Fibroblast of lung (primary cell): ENCODE measurements at regions not wholly inside any gene's neighbourhood (a gene's known extent, or its start where the extent isn't known, plus 50 kb on each side); places are given as distances from the start of the nearest gene placed in this dataset.

Source experiments
- DNase-seq, 2 donors: peaks; one replicate each; pipeline versions ENCODE4 v3.0.0 to v3.0.0-alpha.2; 2010; ENCODE audit warnings: low read depth in 2 of 2
- H2AFZ ChIP-seq: 2 replicates; pipeline ENCODE4 v1.5.1; 2012; ENCODE audit warnings: low read length, control low read depth, inconsistent platforms
- H3K27ac ChIP-seq: 2 replicates; pipeline ENCODE4 v1.5.1; 2011; ENCODE audit warnings: low read length, control low read depth; ENCODE audit not compliant: insufficient read depth
- H3K27me3 ChIP-seq: 2 replicates; pipeline ENCODE4 v1.5.1; 2011; ENCODE audit warnings: mild to moderate bottlenecking, low read length; ENCODE audit not compliant: control insufficient read depth, insufficient read depth
- H3K36me3 ChIP-seq: 2 replicates; pipeline ENCODE4 v1.5.1; 2011; ENCODE audit warnings: low read length; ENCODE audit not compliant: control insufficient read depth, insufficient read depth
- H3K4me1 ChIP-seq: 2 replicates; pipeline ENCODE4 v1.5.1; 2011; ENCODE audit warnings: low read length; ENCODE audit not compliant: control insufficient read depth, insufficient read depth; ENCODE audit errors: extremely low read depth
- H3K4me2 ChIP-seq: 2 replicates; pipeline ENCODE4 v1.5.1; 2011; ENCODE audit warnings: low read length, control low read depth; ENCODE audit not compliant: insufficient read depth; ENCODE audit errors: extremely low read depth
- H3K4me3 ChIP-seq, 4 experiments: fragments of 200-600 bp in 1 of 4; sonication (generic) in 1 of 4; replicated peaks in 1 of 4; 2 replicates each; pipeline ENCODE4 v1.5.1; 2011 to 2016; ENCODE audit warnings: low read length in 4 of 4, low read depth in 3 of 4, mild to moderate bottlenecking in 3 of 4, control low read depth in 2 of 4, inconsistent platforms in 1 of 4, mixed read lengths in 1 of 4; ENCODE audit not compliant: insufficient read depth in 1 of 4; ENCODE audit errors: control extremely low read depth in 1 of 4
- H3K79me2 ChIP-seq: 2 replicates; pipeline ENCODE4 v1.5.1; 2012; ENCODE audit warnings: mild to moderate bottlenecking, low read length, inconsistent platforms; ENCODE audit not compliant: control insufficient read depth, insufficient read depth
- H3K9ac ChIP-seq: 2 replicates; pipeline ENCODE4 v1.5.1; 2011; ENCODE audit warnings: mild to moderate bottlenecking, low read length, control low read depth; ENCODE audit not compliant: insufficient read depth
- H3K9me3 ChIP-seq: 2 replicates; pipeline ENCODE4 v1.5.1; 2012; ENCODE audit warnings: low read depth, low read length; ENCODE audit not compliant: control insufficient read depth, insufficient read depth
- H4K20me1 ChIP-seq: 2 replicates; pipeline ENCODE4 v1.5.1; 2011; ENCODE audit warnings: low read length; ENCODE audit not compliant: control insufficient read depth, insufficient read depth; ENCODE audit errors: extremely low read depth
- EZH2 ChIP-seq: IDR thresholded peaks from 2 replicates; pipeline ENCODE4 v1.5.1; 2012; ENCODE audit warnings: low read length, control low read depth, mild to moderate bottlenecking; ENCODE audit errors: missing control alignments
- TF ChIP-seq, protein P1 (sequence below), 2 donors: IDR thresholded peaks in 1 of 2; conservative IDR thresholded peaks in 1 of 2; 1 replicate in 1 of 2; 2 replicates in 1 of 2; pipeline ENCODE4 v1.5.1; 2011 to 2012; ENCODE audit warnings: low read length in 2 of 2, control low read depth in 1 of 2, inconsistent platforms in 1 of 2, low read depth in 1 of 2, mild to moderate bottlenecking in 1 of 2

DNA sequence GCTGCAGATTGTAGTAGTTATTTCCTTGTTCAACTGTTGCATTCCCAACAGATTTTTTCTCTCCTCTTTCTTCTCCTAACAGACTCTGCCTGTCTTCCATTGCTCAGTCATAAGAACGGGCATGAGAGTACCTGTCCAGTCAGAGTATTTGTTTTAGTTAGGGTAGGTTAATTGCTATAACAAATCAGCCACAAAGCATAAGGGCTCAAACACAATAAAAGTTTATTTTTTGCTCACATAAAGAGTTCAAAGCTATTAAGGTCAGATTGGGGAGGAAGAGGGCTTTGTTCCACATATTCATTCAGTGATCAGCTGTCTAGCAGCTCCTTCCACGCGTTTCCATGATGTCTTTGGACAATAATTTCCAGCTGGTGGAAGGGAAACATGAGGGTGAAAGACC is 92.8 kb upstream of the PLXNC1 start:
- Histone ChIP-seq H3K4me3 (no peak overlapping the region), H3K9ac (no peak overlapping the region)
- TF ChIP-seq, protein P1, sequence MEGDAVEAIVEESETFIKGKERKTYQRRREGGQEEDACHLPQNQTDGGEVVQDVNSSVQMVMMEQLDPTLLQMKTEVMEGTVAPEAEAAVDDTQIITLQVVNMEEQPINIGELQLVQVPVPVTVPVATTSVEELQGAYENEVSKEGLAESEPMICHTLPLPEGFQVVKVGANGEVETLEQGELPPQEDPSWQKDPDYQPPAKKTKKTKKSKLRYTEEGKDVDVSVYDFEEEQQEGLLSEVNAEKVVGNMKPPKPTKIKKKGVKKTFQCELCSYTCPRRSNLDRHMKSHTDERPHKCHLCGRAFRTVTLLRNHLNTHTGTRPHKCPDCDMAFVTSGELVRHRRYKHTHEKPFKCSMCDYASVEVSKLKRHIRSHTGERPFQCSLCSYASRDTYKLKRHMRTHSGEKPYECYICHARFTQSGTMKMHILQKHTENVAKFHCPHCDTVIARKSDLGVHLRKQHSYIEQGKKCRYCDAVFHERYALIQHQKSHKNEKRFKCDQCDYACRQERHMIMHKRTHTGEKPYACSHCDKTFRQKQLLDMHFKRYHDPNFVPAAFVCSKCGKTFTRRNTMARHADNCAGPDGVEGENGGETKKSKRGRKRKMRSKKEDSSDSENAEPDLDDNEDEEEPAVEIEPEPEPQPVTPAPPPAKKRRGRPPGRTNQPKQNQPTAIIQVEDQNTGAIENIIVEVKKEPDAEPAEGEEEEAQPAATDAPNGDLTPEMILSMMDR (conservative IDR thresholded peaks at IDR 0.05 in 1 of 2, IDR thresholded peaks at IDR 0.05 in 1 of 2; ENCODE audit: low read depth in 1 of 2, low read length in 2 of 2) = no peak
- TF ChIP-seq EZH2 = no peak

DNA sequence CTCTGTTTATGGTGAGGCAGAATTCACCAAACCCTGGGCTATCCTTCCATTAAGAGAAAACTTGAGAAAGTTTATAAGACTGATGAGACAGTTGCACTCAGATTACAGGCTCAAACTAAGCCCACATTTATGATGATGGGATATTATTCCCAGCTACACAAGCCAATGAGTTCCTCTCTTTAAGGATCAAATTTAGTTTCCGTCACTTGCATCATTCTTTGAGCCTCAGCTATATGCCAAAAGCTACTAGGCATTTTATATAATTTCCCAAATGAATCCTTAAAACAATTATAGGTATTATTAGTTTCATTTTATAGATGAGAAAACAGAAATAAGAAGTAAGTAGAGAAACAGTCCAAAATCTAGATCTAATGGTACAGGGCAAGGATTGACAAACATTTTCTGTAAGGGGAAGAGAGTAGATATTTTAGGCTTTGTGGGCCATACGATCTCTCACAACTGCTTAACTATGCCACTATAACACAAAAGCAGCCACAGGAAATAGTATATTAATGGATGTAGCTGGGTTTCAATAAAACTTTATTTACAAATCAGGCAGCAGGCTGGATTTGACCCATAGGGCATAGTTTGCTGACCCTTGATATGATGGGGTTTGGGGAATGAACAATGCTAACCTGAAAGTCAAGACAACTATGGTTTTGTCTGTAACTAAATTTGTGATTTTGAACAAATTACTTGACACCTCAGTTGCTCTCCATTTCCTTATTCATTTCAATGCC is 91.8 kb upstream of the PLXNC1 start:
- H3K4me3 ChIP-seq = no peak overlapping the region
- no peaks in the 10 kb centered on the region for H3K9me3 ChIP-seq
- H2AFZ ChIP-seq = no peak overlapping the region
- no peaks in the 10 kb centered on the region for H3K36me3 ChIP-seq
- H3K27ac ChIP-seq = no peak overlapping the region
- no peak overlapping the region for H3K4me2 ChIP-seq
- H3K79me2 ChIP-seq = no peaks in the 10 kb centered on the region
- no peaks in the 10 kb centered on the region for H3K27me3 ChIP-seq
- H4K20me1 ChIP-seq = no peaks in the 10 kb centered on the region
- no peaks in the 10 kb centered on the region for H3K4me1 ChIP-seq
- TF ChIP-seq EZH2 = no peak
- TF ChIP-seq, protein P1 (conservative IDR thresholded peaks at IDR 0.05 in 1 of 2, IDR thresholded peaks at IDR 0.05 in 1 of 2; ENCODE audit: low read depth in 1 of 2, low read length in 2 of 2) = no peak
- no peak for DNase-seq
- no peak overlapping the region for H3K9ac ChIP-seq

More for the DNA sequence above, 92.8 kb upstream of the PLXNC1 start:
- Histone ChIP-seq H3K27me3 (no peaks in the 10 kb centered on the region), H4K20me1 (no peaks in the 10 kb centered on the region), H3K27ac (no peak overlapping the region), H3K79me2 (no peaks in the 10 kb centered on the region), H3K9me3 (no peaks in the 10 kb centered on the region), H3K36me3 (no peaks in the 10 kb centered on the region), H2AFZ (no peak overlapping the region), H3K4me1 (no peaks in the 10 kb centered on the region), H3K4me2 (no peak overlapping the region)
- DNase-seq = no peak

DNA sequence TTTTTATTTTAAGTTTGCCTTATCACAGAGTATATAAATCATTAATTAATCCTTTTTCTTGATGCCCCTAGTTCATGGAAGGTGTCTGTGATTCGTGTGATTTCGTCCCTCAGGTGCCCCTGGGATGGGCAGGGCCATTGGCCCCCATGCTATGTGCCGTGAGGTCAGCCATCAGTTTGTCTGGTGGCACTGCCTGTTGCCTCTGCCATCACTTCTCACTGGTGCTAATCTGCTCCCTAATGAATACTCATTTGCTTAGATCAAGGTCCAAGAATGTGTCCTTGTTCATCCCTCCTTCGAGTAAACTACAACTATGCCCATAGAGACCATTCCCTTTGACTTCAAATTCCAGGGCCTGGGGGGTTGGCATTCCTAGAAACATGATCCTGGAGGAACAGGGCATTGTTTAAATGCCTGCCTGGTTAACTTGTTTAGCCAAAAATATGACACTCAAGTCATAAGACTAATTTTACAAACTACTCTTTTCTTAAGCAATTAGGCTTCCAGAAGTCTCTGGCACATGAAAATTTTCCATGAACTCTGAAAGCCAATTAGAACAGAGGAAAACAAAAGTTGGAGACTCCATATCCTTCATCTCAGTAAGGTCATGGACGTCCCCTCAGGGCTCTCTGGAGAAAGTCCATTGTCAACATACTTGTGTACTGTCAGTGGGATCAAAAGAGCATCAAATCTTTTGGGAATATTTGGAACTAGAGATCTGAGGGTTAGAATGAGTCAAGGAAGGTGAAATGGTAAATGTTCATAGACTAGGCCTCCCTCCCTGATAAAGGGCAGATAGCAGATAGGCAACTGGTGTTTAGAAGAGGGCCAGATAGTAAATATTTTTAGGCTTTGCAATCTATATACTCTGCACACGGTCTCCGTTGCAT is 90.9 kb upstream of the PLXNC1 start:
- Histone ChIP-seq H3K4me1 (no peaks in the 10 kb centered on the region), H3K36me3 (no peaks in the 10 kb centered on the region), H3K9ac (no peak overlapping the region), H3K27me3 (no peaks in the 10 kb centered on the region), H3K4me3 (no peak overlapping the region), H2AFZ (no peak overlapping the region), H3K9me3 (no peaks in the 10 kb centered on the region), H3K27ac (no peak overlapping the region), H3K4me2 (no peak overlapping the region), H3K79me2 (no peaks in the 10 kb centered on the region), H4K20me1 (no peaks in the 10 kb centered on the region)
- no peak for TF ChIP-seq EZH2
- TF ChIP-seq, protein P1 (conservative IDR thresholded peaks at IDR 0.05 in 1 of 2, IDR thresholded peaks at IDR 0.05 in 1 of 2; ENCODE audit: low read depth in 1 of 2, low read length in 2 of 2) = no peak
- peak in 1 of 2 donors; percentile 60 for DNase-seq
